ELF-1 (cell line): ENCODE measurements at regions not wholly inside any gene's neighbourhood (a gene's known extent, or its start where the extent isn't known, plus 50 kb on each side); places are given as distances from the start of the nearest gene placed in this dataset.

Experiments
- DNase-seq: peaks from one replicate; pipeline ENCODE4 v3.0.0-alpha.2; 2016; ENCODE audit warnings: low read depth, low spot score

GRCh38 chr10:78913219-78914059 is 155.3 kb upstream of the ZMIZ1 start:
- peak; percentile 91 for DNase-seq

- DNase-seq = no peak
Observed at GRCh38 chr10:78914060-78914378, 154.7 kb upstream of the ZMIZ1 start.

GRCh38 chr10:78914502-78915189 is 154.1 kb upstream of the ZMIZ1 start:
- DNase-seq = no peak

DNA sequence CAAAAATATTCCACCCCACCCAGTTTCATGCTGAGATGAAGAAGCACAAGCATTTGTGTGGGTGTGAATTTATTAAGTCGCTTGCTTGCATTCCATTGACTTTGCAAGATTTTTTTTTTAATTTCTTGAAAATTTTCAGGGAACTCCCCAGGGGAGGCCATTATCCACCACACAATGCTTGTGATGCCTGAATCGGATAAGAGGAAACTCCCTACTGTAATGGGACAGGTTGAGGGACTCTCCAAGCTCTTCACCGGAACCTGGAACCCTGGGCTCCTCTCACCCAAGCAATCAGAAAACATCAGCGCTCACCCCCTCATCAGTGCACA is 153.6 kb upstream of the ZMIZ1 start:
- no peak for DNase-seq

DNA sequence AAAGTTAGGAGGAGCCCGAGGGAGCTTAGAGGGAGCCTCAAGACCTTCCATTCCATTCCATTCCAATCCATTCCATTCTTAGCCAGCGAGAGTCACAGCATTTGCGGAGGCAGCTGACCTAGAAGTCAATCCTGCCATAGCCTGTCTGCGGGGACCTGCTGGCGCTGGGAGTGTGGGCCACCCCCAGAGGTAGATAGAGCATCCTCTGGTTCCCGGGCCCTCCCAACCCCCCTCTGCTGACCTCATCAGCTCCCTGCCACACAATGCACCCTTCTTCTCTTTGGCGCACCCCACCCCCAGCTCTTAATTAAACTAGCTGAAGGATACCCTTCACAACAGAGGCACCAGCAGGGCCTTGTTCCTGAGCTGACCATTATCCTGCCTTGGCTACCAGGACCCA is 152.5 kb upstream of the ZMIZ1 start:
- peak; percentile 11 for DNase-seq

GRCh38 chr10:78919181-78919966 is 149.4 kb upstream of the ZMIZ1 start:
- no peak for DNase-seq

DNA sequence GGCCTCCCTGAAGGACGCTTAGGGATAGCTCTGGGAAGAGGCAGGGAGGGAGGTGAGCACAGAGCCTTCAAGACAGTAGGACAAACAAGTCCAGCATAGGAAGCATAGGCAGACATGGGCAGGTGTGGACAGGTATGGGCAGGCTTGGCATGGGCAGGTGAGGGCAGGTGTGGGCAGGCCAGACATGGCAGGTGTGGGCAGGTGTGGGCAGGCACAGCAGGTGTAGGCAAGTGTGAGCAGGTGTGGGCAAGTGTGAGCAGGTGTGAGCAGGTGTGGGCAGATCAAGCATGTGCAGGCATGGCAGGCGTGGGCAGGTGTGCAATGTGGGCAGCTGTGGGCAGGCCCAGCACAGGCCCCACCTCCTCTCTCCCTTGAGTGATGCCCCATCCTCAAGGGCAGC is 148.8 kb upstream of the ZMIZ1 start:
- DNase-seq = no peak

DNA sequence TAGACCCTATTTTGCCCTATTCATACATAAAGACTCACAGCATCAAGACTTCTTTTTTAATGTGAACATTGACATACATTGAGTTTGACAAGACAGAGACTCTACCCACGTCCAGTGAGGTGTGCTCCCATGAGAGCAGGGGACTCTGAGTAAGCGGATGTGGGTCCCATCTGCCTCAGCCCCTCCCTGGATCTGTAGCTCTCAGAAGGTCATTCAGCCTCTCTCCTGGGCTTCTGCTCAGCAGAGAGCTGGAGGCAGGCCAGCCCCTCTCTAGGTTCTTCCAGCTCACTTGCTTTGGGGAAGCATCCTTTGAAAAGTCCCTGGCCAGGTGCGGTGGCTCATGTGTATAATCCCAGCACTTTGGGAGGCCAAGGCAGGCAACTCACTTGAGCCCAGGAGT is 146.9 kb upstream of the ZMIZ1 start:
- DNase-seq = no peak

DNA sequence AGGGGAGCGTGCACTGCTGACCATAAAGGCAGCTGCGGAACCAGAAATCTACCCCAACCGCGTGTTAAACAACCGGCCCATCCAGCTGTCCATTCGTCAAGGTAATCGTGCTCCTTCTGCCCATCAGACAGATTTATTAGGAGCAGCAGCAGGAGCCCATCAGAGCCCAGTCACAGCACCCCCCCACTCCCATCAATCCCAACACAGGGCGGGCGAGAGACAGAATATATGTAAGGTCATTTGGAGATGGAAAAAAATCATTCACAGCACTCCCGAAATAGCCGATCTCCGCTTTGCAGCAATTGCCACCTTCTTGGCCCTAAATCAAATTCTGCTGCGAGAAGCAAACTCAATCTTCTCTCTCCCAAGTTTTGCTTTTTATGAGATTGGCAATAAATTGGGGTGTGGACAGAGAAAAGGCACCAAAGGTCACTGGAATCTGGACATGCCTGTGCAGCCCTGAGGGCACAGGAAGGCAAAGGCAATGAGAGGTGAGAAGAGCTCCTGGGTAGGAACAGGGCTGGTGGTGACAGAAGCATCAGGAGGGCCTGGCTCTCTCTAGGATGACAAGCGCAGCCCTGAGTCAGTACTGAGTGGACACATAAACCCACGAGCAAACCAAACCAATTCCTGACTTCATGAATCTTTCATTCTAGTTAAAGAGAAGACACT is 145.0 kb upstream of the ZMIZ1 start:
- no peak for DNase-seq

GRCh38 chr10:78924319-78925003 is 144.3 kb upstream of the ZMIZ1 start:
- peak; percentile 80 for DNase-seq

DNA sequence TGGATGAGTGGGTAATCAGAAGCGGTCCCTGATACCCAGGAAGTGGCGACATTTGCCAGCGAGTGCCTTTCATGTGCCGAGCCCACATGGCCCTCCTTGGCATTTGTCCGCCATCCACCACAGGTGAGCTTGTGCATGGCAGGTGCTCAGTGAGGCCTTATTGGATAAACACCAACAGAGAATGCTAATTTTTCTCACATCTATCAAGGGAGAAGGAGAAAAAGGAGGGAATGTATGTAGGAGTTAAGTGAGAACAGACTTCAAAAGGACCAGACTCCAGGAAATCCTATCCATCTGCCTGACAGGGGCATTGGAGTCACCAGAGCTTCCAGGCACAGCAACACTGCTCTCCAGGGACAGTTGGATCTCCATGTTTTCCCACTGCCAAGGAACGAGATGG is 143.5 kb upstream of the ZMIZ1 start:
- no peak for DNase-seq

DNA sequence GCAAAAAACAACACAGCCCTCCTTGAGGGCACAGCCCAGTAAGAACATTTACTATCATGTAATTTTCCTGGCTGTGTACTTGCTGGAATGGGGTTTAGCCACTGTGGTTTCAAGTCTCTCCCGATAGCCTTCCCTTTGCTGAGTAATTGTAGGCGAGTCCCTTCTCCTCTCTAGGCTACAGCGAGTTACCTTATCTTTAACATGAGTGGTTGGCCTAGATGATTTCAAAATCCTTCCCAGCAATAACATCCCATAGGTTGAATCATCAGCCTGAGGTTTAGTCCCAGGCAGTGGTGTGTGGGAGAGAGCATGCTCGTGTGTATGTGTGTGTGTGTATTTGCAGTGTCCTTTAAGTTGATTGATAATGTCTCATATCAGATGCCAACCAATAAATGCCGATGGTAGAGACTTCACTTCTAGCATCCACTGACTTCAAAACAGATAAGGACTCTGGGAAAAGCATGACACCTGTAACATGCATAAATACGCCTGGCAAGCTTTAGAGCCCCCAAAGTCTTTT is 142.9 kb upstream of the ZMIZ1 start:
- no peak for DNase-seq

DNA sequence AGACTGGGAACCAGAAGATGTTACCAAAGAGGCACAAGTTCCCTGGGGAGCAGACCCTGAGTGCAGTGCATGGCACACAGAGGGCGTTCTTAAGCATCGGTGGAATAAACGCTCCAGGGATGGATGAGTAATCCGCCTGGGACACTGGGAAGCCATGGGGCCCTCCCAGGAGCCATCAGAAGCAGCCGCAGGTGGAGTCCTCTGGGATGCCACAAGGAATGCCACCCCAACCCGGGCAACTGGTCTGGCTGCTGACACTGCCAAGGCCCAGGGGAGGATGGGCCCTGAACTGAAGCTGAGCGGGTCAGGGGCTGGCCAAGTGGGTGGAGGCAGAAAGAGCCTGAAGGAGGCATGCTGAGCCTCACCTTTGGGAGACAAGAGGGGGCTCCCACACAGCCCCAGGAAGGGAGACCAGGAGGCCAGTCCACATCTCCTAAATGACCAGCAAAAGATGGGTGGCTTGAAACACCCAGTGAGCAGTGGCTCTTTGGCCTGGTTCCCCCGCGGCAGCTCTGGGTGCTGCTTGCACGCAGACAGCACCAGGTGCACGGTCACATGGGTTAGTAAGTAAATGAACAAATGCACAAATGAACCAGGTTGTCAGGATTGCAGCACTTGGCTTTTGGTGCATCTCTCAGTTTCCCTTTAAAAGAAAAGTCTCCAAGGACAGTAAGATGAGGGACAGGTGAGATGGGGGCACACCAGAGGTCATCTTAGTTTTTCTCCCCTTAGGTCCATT is 141.3 kb upstream of the ZMIZ1 start:
- DNase-seq = no peak

DNA sequence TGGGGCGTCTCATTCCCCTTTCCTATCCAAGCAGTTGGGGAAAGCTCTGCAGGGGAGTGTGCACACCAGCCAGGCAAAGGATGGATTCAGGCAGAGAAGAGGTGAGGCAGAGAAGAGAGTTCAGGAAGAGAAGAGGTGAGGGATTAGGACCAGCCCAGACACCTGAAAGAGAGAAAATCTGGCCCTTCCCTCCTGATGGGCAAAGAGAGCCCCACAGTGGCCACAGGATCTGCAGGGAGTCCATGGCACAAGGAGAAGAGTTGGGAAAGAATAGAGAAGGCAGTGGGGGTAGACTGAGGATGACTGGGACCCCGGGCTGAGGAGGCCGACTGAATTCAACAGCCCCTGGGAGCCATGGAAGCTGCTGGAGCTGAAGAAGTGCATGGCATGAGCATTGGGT is 140.4 kb upstream of the ZMIZ1 start:
- no peak for DNase-seq

GRCh38 chr10:78929541-78929940 is 139.2 kb upstream of the ZMIZ1 start:
- no peak for DNase-seq

- peak; percentile 58 for DNase-seq
Observed at GRCh38 chr10:78931321-78932053, 137.3 kb upstream of the ZMIZ1 start.

DNA sequence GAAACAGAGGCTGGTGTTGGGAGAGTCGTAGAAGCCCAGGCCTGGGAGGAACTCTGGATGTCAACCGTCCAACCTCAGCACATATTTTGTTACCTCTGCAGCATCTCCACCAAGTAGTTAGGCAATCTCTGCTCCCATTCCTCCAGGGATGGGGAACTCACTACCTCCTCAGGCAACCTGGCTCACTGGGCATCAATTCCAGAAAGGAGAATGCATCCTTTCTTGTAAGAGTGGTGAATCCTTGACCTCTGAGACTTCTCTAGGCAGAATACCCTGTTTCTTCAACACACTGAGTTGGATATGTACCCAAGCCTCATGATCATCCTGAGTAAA is 136.7 kb upstream of the ZMIZ1 start:
- DNase-seq = no peak

GRCh38 chr10:78932861-78933260 is 135.9 kb upstream of the ZMIZ1 start:
- no peak for DNase-seq

GRCh38 chr10:78933828-78934531 is 134.8 kb upstream of the ZMIZ1 start:
- DNase-seq = no peak

DNA sequence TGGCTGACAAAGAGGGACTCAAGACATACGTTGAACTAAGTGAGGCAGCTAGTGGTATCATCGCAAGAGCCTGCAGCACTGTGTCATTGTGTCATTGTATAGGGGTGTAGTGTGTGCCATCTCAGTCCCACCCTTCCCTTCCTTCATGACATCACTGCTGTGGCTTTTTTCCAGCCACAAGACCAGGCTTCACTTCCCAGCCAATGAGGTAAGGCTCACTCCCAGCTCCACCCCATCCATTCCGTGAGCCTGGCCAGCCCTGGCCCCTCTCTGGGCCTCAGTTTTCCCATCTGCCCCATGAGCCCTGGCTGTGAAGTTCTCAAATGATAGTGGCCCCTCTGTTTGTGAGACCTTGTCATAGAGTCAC is 134.3 kb upstream of the ZMIZ1 start:
- DNase-seq = no peak
